ENCODE measurements at regions not wholly inside any gene's neighbourhood (a gene's known extent, or its start where the extent isn't known, plus 50 kb on each side); places are given as distances from the start of the nearest gene placed in this dataset.

GRCh38 chr5:40166802-40167201 is 512.9 kb upstream of the PTGER4 start:
- TF ChIP-seq CTCF (conservative IDR thresholded peaks at IDR 0.05 in 1 of 2, IDR thresholded peaks at IDR 0.05 in 1 of 2; ENCODE audit: low read depth in 1 of 2, low read length in 2 of 2) (no peak), EZH2 (IDR thresholded peaks at IDR 0.05; ENCODE audit: low read length, missing control alignments) (no peak)

Data from fibroblast of lung (primary cell).